ENCODE measurements at regions not wholly inside any gene's neighbourhood (a gene's known extent, or its start where the extent isn't known, plus 50 kb on each side); places are given as distances from the start of the nearest gene placed in this dataset.

DNA sequence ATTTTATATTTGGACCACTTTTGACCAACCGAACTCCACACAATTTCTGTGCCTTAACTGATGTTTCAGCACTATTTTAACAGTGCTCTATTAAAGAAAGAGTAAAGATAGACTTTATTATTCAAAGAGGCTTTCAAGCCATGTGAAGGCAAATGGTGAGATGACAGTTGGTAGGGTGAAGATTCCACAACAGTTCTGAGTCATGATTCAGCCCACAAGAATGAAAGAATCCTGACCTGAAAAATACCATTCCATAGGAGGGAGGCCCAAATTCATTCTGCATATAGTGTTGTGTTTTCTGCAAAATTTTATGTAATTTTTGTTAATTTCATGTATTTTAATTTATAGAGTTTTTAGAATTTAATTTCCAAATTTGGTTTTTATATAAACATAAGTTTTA, 135.6 kb upstream of the STAC start:
- Histone ChIP-seq H4K20me1 (ENCODE audit: insufficient read depth, low read length) (no peaks in the 10 kb centered on the region), H3K4me1 (ENCODE audit: low read length) (no peaks in the 10 kb centered on the region), H3K4me3 (ENCODE audit: low read length) (no peak overlapping the region), H3K36me3 (replicated peaks; ENCODE audit: insufficient read depth, low read length) (no peaks in the 10 kb centered on the region), H2AFZ (ENCODE audit: low read length) (no peak overlapping the region), H3K9me3 (replicated peaks; ENCODE audit: insufficient read depth, low read length) (no peaks in the 10 kb centered on the region), H3K9me2 (replicated peaks; ENCODE audit: insufficient read depth, low read length) (no peaks in the 10 kb centered on the region), H3K9ac (ENCODE audit: low read length) (no peak overlapping the region), H3K27ac (ENCODE audit: low read length) (no peak overlapping the region), H3F3A (ENCODE audit: insufficient read depth, low read length) (no peaks in the 10 kb centered on the region), H3K79me2 (ENCODE audit: low read length) (no peaks in the 10 kb centered on the region), H3K4me2 (ENCODE audit: low read depth, low read length) (no peak overlapping the region), H3K27me3 (replicated peaks; ENCODE audit: insufficient read depth, low read length) (no peaks in the 10 kb centered on the region)
- DNase-seq: no peak
- TF ChIP-seq EZH2 (optimal IDR thresholded peaks at IDR 0.05; ENCODE audit: low read depth, low read length): no peak
- TF ChIP-seq, protein P1, sequence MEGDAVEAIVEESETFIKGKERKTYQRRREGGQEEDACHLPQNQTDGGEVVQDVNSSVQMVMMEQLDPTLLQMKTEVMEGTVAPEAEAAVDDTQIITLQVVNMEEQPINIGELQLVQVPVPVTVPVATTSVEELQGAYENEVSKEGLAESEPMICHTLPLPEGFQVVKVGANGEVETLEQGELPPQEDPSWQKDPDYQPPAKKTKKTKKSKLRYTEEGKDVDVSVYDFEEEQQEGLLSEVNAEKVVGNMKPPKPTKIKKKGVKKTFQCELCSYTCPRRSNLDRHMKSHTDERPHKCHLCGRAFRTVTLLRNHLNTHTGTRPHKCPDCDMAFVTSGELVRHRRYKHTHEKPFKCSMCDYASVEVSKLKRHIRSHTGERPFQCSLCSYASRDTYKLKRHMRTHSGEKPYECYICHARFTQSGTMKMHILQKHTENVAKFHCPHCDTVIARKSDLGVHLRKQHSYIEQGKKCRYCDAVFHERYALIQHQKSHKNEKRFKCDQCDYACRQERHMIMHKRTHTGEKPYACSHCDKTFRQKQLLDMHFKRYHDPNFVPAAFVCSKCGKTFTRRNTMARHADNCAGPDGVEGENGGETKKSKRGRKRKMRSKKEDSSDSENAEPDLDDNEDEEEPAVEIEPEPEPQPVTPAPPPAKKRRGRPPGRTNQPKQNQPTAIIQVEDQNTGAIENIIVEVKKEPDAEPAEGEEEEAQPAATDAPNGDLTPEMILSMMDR (IDR thresholded peaks at IDR 0.05; ENCODE audit: low read length): no peak
- no peak for TF ChIP-seq EZH2phosphoT487 (IDR thresholded peaks at IDR 0.05; ENCODE audit: low read length)

DNA sequence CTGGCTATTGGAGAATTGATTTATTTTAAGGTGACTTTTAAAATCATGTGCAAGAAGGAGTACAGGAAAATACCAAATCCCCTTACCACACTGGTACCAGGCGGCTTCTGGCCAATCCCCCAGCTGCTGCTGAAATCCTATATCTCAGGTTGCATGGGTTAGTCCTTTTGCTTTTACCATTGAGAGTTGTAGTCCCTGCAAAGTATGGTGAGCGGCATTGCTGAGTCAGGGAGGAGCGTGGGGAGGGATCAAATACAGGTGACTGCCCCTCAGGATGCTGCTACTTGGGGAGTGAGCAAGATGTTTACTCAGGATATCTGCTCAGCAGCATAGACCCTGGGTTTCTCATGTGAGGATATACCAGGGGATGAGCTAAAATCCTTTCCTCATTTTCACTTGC, 131.9 kb upstream of the STAC start:
- Histone ChIP-seq H3K36me3 (replicated peaks; ENCODE audit: insufficient read depth, low read length) (no peaks in the 10 kb centered on the region), H3K9me3 (replicated peaks; ENCODE audit: insufficient read depth, low read length) (no peaks in the 10 kb centered on the region), H3K9ac (ENCODE audit: low read length) (no peak overlapping the region), H3K4me2 (ENCODE audit: low read depth, low read length) (no peak overlapping the region), H3K4me3 (ENCODE audit: low read length) (no peak overlapping the region), H3K79me2 (ENCODE audit: low read length) (no peaks in the 10 kb centered on the region), H3K27ac (ENCODE audit: low read length) (no peak overlapping the region), H3K9me2 (replicated peaks; ENCODE audit: insufficient read depth, low read length) (no peaks in the 10 kb centered on the region), H3K27me3 (replicated peaks; ENCODE audit: insufficient read depth, low read length) (no peaks in the 10 kb centered on the region), H4K20me1 (ENCODE audit: insufficient read depth, low read length) (no peaks in the 10 kb centered on the region), H3K4me1 (ENCODE audit: low read length) (no peaks in the 10 kb centered on the region), H3F3A (ENCODE audit: insufficient read depth, low read length) (no peaks in the 10 kb centered on the region), H2AFZ (ENCODE audit: low read length) (no peak overlapping the region)
- DNase-seq: no peak
- TF ChIP-seq, protein P1 (IDR thresholded peaks at IDR 0.05; ENCODE audit: low read length): no peak
- no peak for TF ChIP-seq EZH2 (optimal IDR thresholded peaks at IDR 0.05; ENCODE audit: low read depth, low read length)
- no peak for TF ChIP-seq EZH2phosphoT487 (IDR thresholded peaks at IDR 0.05; ENCODE audit: low read length)

DNA sequence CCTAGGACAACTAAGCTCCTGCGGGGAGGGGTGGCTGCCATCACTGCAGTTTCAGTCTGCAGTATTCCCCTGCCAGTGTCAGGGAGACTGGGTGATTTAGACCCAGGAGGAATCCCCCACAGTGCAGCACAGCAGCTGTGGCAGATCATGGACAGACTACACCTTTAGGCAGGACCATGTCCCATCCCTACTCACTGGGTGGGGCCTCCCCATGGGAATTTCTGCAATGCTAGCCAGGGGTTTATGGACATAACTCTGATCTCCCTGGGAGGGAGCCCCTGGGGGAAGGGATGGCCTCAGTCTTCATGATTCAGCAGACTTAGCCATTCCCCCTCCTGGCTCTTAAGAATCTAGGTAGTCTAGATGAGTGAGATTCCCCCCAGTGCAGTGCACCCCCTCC, 130.1 kb upstream of the STAC start:
- no peak overlapping the region for H3K4me3 ChIP-seq (ENCODE audit: low read length)
- no peak for TF ChIP-seq EZH2 (optimal IDR thresholded peaks at IDR 0.05; ENCODE audit: low read depth, low read length)
- TF ChIP-seq, protein P1 (IDR thresholded peaks at IDR 0.05; ENCODE audit: low read length): no peak
- TF ChIP-seq EZH2phosphoT487 (IDR thresholded peaks at IDR 0.05; ENCODE audit: low read length): no peak
- H3K79me2 ChIP-seq (ENCODE audit: low read length): no peaks in the 10 kb centered on the region
- DNase-seq: no peak
- no peaks in the 10 kb centered on the region for H3K9me3 ChIP-seq (replicated peaks; ENCODE audit: insufficient read depth, low read length)
- H3K9me2 ChIP-seq (replicated peaks; ENCODE audit: insufficient read depth, low read length): no peaks in the 10 kb centered on the region
- H3K4me2 ChIP-seq (ENCODE audit: low read depth, low read length): no peak overlapping the region
- no peaks in the 10 kb centered on the region for H4K20me1 ChIP-seq (ENCODE audit: insufficient read depth, low read length)
- no peaks in the 10 kb centered on the region for H3F3A ChIP-seq (ENCODE audit: insufficient read depth, low read length)
- H3K4me1 ChIP-seq (ENCODE audit: low read length): no peaks in the 10 kb centered on the region
- no peak overlapping the region for H3K27ac ChIP-seq (ENCODE audit: low read length)
- H3K36me3 ChIP-seq (replicated peaks; ENCODE audit: insufficient read depth, low read length): no peaks in the 10 kb centered on the region
- H3K27me3 ChIP-seq (replicated peaks; ENCODE audit: insufficient read depth, low read length): no peaks in the 10 kb centered on the region
- H3K9ac ChIP-seq (ENCODE audit: low read length): no peak overlapping the region
- no peak overlapping the region for H2AFZ ChIP-seq (ENCODE audit: low read length)
